ENCODE measurements at regions not wholly inside any gene's neighbourhood (a gene's known extent, or its start where the extent isn't known, plus 50 kb on each side); places are given as distances from the start of the nearest gene placed in this dataset.

DNA sequence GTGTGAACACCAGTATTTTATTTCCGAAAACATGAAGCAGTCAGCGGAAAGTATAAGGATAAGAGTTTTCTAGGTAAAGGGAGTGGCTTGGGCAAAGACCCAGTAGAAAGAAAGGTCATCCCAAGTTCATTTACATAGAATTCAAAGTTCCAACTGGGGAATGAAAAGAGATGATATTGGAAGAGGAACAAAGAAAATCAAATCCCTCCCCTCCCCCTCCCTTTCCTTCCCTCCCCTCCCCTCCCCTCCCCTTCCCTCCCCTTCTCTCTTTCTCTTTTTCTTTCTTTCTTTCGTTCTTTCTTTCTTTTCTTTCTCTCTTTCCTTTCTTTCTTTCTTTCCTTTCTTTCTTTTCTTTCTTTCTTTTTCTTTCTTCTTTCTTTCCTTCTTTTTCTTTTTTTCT is 675.7 kb upstream of the NRXN1 start:
- Histone ChIP-seq H3K27me3 (replicated peaks; ENCODE audit: insufficient read depth) (no peaks in the 10 kb centered on the region), H3K36me3 (ENCODE audit: low read depth) (no peaks in the 10 kb centered on the region), H3K9ac (no peak overlapping the region), H4K20me1 (ENCODE audit: insufficient read depth) (no peaks in the 10 kb centered on the region), H3K4me1 (ENCODE audit: insufficient read depth) (no peaks in the 10 kb centered on the region), H3K4me2 (ENCODE audit: unreplicated experiment) (no peak overlapping the region), H3K79me2 (ENCODE audit: insufficient read depth) (no peaks in the 10 kb centered on the region), H3F3A (ENCODE audit: insufficient read depth) (no peaks in the 10 kb centered on the region), H3K4me3 (no peak overlapping the region), H3K9me2 (ENCODE audit: insufficient read depth) (no peaks in the 10 kb centered on the region), H2AFZ (no peak overlapping the region), H3K27ac (no peak overlapping the region), H3K9me3 (ENCODE audit: low read depth) (no peaks in the 10 kb centered on the region)
- no peak for TF ChIP-seq EZH2 (IDR thresholded peaks at IDR 0.05; ENCODE audit: insufficient read depth, poor library complexity, severe bottlenecking)
- TF ChIP-seq EZH2phosphoT487 (IDR thresholded peaks at IDR 0.05; ENCODE audit: insufficient read depth, low read depth): no peak
- DNase-seq: no peak
- WGBS, 2 experiments (ENCODE audit: low coverage in 1 of 2, low lambda C conversion rate in 2 of 2, missing lambda C conversion rate in 2 of 2): 16 to 24% methylated on average over 2 to 3 of the region's 3 CpGs
- in situ Hi-C loops (cut with MboI): no loop called here

DNA sequence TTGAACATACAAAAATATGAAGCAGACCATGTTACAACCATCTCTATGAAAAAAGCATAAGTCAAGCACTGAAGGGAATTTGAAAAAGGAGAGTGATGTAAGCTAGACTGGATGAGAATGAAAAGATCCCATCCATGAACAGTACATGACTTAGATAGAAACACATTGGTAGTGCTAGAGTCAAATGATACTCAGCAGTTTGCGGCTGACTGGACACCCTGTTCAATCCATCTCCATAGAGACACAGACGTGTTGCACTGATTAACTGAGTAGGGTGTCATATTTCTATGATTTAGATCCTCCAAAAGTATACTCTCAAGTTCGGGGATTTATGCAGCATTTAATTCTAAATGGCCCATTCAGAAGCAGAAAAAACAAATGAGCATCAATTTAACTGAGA is 674.3 kb upstream of the NRXN1 start:
- H3K4me3 ChIP-seq: no peak overlapping the region
- no peak overlapping the region for H3K27ac ChIP-seq
- H3F3A ChIP-seq (ENCODE audit: insufficient read depth): no peaks in the 10 kb centered on the region
- 16 to 24% methylated on average over 3 of the region's 3 CpGs for WGBS, 2 experiments (ENCODE audit: low coverage in 1 of 2, low lambda C conversion rate in 2 of 2, missing lambda C conversion rate in 2 of 2)
- in situ Hi-C loops (cut with MboI): no loop called here
- H3K4me1 ChIP-seq (ENCODE audit: insufficient read depth): no peaks in the 10 kb centered on the region
- H2AFZ ChIP-seq: no peak overlapping the region
- DNase-seq: no peak
- H3K27me3 ChIP-seq (replicated peaks; ENCODE audit: insufficient read depth): no peaks in the 10 kb centered on the region
- H3K4me2 ChIP-seq (ENCODE audit: unreplicated experiment): no peak overlapping the region
- H3K9me2 ChIP-seq (ENCODE audit: insufficient read depth): no peaks in the 10 kb centered on the region
- no peaks in the 10 kb centered on the region for H3K79me2 ChIP-seq (ENCODE audit: insufficient read depth)
- H3K36me3 ChIP-seq (ENCODE audit: low read depth): no peaks in the 10 kb centered on the region
- no peak overlapping the region for H3K9ac ChIP-seq
- no peak for TF ChIP-seq EZH2phosphoT487 (IDR thresholded peaks at IDR 0.05; ENCODE audit: insufficient read depth, low read depth)
- no peak for TF ChIP-seq EZH2 (IDR thresholded peaks at IDR 0.05; ENCODE audit: insufficient read depth, poor library complexity, severe bottlenecking)
- H3K9me3 ChIP-seq (ENCODE audit: low read depth): no peaks in the 10 kb centered on the region
- no peaks in the 10 kb centered on the region for H4K20me1 ChIP-seq (ENCODE audit: insufficient read depth)

DNA sequence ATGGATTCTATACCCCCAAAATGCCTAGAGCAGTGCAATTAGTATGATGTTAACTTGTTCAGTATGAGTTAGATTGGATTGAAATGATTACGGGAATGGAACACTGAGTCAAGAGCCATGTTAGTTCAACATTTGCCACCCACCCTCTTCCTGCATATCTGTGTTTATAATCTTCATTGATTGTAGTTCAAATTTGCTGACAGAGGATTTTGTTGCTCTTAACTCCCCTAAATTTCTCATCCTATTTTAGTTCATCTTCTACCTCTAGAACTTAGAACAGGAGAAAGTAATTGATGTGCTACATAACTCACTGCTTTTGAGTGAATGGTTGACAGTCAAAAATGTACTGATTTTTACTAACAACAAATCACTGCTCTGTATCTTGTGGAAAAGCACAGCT is 673.5 kb upstream of the NRXN1 start:
- no peaks in the 10 kb centered on the region for H3K9me3 ChIP-seq (ENCODE audit: low read depth)
- H3K9ac ChIP-seq: no peak overlapping the region
- no peaks in the 10 kb centered on the region for H3K79me2 ChIP-seq (ENCODE audit: insufficient read depth)
- H3K36me3 ChIP-seq (ENCODE audit: low read depth): no peaks in the 10 kb centered on the region
- no peaks in the 10 kb centered on the region for H3K27me3 ChIP-seq (replicated peaks; ENCODE audit: insufficient read depth)
- TF ChIP-seq EZH2 (IDR thresholded peaks at IDR 0.05; ENCODE audit: insufficient read depth, poor library complexity, severe bottlenecking) (no peak), EZH2phosphoT487 (IDR thresholded peaks at IDR 0.05; ENCODE audit: insufficient read depth, low read depth) (no peak)
- no peak overlapping the region for H3K4me2 ChIP-seq (ENCODE audit: unreplicated experiment)
- H3K4me3 ChIP-seq: no peak overlapping the region
- H3K4me1 ChIP-seq (ENCODE audit: insufficient read depth): no peaks in the 10 kb centered on the region
- H3F3A ChIP-seq (ENCODE audit: insufficient read depth): no peaks in the 10 kb centered on the region
- H4K20me1 ChIP-seq (ENCODE audit: insufficient read depth): no peaks in the 10 kb centered on the region
- H3K9me2 ChIP-seq (ENCODE audit: insufficient read depth): no peaks in the 10 kb centered on the region
- H3K27ac ChIP-seq: no peak overlapping the region
- in situ Hi-C loops (cut with MboI): no loop called here
- WGBS, 2 experiments (ENCODE audit: low coverage in 1 of 2, low lambda C conversion rate in 2 of 2, missing lambda C conversion rate in 2 of 2): 50 to 59% methylated on average over 1 of the region's 1 CpG
- DNase-seq: no peak
- no peak overlapping the region for H2AFZ ChIP-seq

DNA sequence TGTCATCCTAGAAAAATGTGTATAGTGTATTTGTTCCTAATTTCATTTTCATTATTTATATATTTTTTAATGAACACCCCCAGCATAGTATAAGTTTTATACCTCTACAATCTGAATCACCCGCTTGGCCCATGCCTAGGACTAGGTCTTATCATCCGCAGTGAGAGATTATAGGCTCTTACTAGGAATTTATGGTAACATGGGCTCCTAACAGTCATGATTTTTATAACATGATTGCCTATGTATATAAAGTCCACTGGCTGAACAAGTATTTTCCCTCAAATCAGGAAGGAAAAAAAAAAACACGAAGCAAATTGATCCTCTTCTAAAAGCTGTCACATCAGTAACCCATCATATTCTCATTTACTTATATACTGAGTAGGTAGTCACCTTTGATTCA is 666.1 kb upstream of the NRXN1 start:
- Histone ChIP-seq H3K9me3 (ENCODE audit: low read depth) (no peaks in the 10 kb centered on the region), H3K9ac (no peak overlapping the region), H3K4me3 (no peak overlapping the region), H3F3A (ENCODE audit: insufficient read depth) (no peaks in the 10 kb centered on the region), H3K4me1 (ENCODE audit: insufficient read depth) (no peaks in the 10 kb centered on the region), H3K9me2 (ENCODE audit: insufficient read depth) (no peaks in the 10 kb centered on the region), H3K36me3 (ENCODE audit: low read depth) (no peaks in the 10 kb centered on the region), H3K4me2 (ENCODE audit: unreplicated experiment) (no peak overlapping the region), H3K27me3 (replicated peaks; ENCODE audit: insufficient read depth) (no peaks in the 10 kb centered on the region), H2AFZ (no peak overlapping the region), H4K20me1 (ENCODE audit: insufficient read depth) (no peaks in the 10 kb centered on the region), H3K79me2 (ENCODE audit: insufficient read depth) (no peaks in the 10 kb centered on the region), H3K27ac (no peak overlapping the region)
- no peak for DNase-seq
- WGBS, 2 experiments (ENCODE audit: low coverage in 1 of 2, low lambda C conversion rate in 2 of 2, missing lambda C conversion rate in 2 of 2): 17 to 28% methylated on average over 3 of the region's 3 CpGs
- in situ Hi-C loops (cut with MboI): no loop called here
- TF ChIP-seq EZH2phosphoT487 (IDR thresholded peaks at IDR 0.05; ENCODE audit: insufficient read depth, low read depth): no peak
- TF ChIP-seq EZH2 (IDR thresholded peaks at IDR 0.05; ENCODE audit: insufficient read depth, poor library complexity, severe bottlenecking): no peak

DNA sequence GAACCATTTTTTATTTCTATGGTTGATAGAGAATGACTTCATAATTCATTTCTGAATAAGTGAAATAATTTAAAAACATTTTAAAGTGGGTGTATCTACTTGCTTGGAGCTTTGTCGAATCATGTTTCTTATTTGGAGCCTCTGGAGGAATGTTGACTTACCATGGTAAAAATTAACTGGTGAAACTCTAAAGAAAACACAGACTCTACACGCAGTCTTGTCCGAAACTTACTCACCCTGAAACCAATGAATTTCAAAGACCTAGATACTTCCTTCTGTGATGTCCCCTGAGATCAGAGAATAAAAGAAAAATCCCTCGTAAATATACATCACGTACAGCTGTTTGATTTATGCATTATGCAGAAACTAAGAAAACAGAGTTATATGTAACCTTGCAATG is 665.2 kb upstream of the NRXN1 start:
- Histone ChIP-seq H3K9me2 (ENCODE audit: insufficient read depth) (no peaks in the 10 kb centered on the region), H3K79me2 (ENCODE audit: insufficient read depth) (no peaks in the 10 kb centered on the region), H3K36me3 (ENCODE audit: low read depth) (no peaks in the 10 kb centered on the region), H3K4me3 (no peak overlapping the region), H3K9me3 (ENCODE audit: low read depth) (no peaks in the 10 kb centered on the region), H3K4me1 (ENCODE audit: insufficient read depth) (no peaks in the 10 kb centered on the region), H3K27ac (no peak overlapping the region), H3K9ac (no peak overlapping the region), H3K27me3 (replicated peaks; ENCODE audit: insufficient read depth) (no peaks in the 10 kb centered on the region), H4K20me1 (ENCODE audit: insufficient read depth) (no peaks in the 10 kb centered on the region), H3K4me2 (ENCODE audit: unreplicated experiment) (no peak overlapping the region), H2AFZ (no peak overlapping the region), H3F3A (ENCODE audit: insufficient read depth) (no peaks in the 10 kb centered on the region)
- 42 to 49% methylated on average over 5 of the region's 5 CpGs for WGBS, 2 experiments (ENCODE audit: low coverage in 1 of 2, low lambda C conversion rate in 2 of 2, missing lambda C conversion rate in 2 of 2)
- no peak for DNase-seq
- in situ Hi-C loops (cut with MboI): no loop called here
- no peak for TF ChIP-seq EZH2 (IDR thresholded peaks at IDR 0.05; ENCODE audit: insufficient read depth, poor library complexity, severe bottlenecking)
- no peak for TF ChIP-seq EZH2phosphoT487 (IDR thresholded peaks at IDR 0.05; ENCODE audit: insufficient read depth, low read depth)

Data from GM23248 (cell line).